Mesothelial cell of epicardium (in vitro differentiated cells): ENCODE measurements at regions not wholly inside any gene's neighbourhood (a gene's known extent, or its start where the extent isn't known, plus 50 kb on each side); places are given as distances from the start of the nearest gene placed in this dataset.

Experiments used
- DNase-seq, 2 experiments: peaks; one replicate each; pipeline ENCODE4 v3.0.0; 2021; ENCODE audit warnings: low spot score in 2 of 2; ENCODE audit not compliant: unreplicated experiment in 2 of 2
- H3K27ac Mint-ChIP-seq: 2 replicates; pipeline ENCODE4 v1.8.0; 2021; ENCODE audit warnings: mixed read lengths
- H3K27me3 Mint-ChIP-seq: 2 replicates; pipeline ENCODE4 v1.8.0; 2021; ENCODE audit warnings: low read depth, mixed read lengths
- H3K36me3 Mint-ChIP-seq: 2 replicates; pipeline ENCODE4 v1.8.0; 2021; ENCODE audit warnings: mixed read lengths
- H3K4me1 Mint-ChIP-seq: 2 replicates; pipeline ENCODE4 v1.8.0; 2021; ENCODE audit warnings: mixed read lengths
- H3K4me3 Mint-ChIP-seq: 2 replicates; pipeline ENCODE4 v1.8.0; 2021; ENCODE audit warnings: mild to moderate bottlenecking, moderate library complexity, mixed read lengths
- H3K9me3 Mint-ChIP-seq: 2 replicates; pipeline ENCODE4 v1.8.0; 2021; ENCODE audit warnings: mixed read lengths
- TF ChIP-seq, protein P1 (sequence below): fragments of 200-600 bp; sonication (generic); IDR thresholded peaks from one replicate; pipeline ENCODE4 v1.5.0; 2021; ENCODE audit warnings: antibody characterized with exemption; ENCODE audit not compliant: unreplicated experiment

DNA sequence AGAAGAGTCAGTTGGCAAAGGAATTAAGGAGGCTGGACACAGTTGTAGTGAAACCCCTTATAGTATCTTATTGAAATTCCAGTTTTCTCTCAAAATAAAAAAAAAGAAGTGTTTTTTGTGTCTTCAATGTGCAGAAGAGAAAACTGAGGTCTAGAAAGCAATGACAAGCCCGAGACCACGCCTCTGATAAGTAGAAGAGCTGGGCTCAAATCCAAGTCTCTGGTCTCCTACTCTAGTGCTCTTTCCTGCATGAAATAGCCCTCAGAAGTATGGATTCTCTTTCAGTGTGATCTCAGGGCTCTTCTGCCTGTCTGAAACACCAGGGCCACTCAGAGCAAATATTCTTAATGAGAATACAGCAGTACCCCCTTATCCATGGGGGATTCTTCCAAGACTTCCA lies 200.9 kb downstream of the KIF18A start:
- TF ChIP-seq, protein P1, sequence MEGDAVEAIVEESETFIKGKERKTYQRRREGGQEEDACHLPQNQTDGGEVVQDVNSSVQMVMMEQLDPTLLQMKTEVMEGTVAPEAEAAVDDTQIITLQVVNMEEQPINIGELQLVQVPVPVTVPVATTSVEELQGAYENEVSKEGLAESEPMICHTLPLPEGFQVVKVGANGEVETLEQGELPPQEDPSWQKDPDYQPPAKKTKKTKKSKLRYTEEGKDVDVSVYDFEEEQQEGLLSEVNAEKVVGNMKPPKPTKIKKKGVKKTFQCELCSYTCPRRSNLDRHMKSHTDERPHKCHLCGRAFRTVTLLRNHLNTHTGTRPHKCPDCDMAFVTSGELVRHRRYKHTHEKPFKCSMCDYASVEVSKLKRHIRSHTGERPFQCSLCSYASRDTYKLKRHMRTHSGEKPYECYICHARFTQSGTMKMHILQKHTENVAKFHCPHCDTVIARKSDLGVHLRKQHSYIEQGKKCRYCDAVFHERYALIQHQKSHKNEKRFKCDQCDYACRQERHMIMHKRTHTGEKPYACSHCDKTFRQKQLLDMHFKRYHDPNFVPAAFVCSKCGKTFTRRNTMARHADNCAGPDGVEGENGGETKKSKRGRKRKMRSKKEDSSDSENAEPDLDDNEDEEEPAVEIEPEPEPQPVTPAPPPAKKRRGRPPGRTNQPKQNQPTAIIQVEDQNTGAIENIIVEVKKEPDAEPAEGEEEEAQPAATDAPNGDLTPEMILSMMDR: no peak
- Mint-ChIP-seq H3K27me3 (peaks cover 14% of the 10 kb centered on the region), H3K9me3 (peaks cover 5% of the 10 kb centered on the region), H3K4me3 (no peak overlapping the region), H3K4me1 (no peaks in the 10 kb centered on the region), H3K27ac (no peak overlapping the region), H3K36me3 (no peaks in the 10 kb centered on the region)
- DNase-seq: no peak

DNA sequence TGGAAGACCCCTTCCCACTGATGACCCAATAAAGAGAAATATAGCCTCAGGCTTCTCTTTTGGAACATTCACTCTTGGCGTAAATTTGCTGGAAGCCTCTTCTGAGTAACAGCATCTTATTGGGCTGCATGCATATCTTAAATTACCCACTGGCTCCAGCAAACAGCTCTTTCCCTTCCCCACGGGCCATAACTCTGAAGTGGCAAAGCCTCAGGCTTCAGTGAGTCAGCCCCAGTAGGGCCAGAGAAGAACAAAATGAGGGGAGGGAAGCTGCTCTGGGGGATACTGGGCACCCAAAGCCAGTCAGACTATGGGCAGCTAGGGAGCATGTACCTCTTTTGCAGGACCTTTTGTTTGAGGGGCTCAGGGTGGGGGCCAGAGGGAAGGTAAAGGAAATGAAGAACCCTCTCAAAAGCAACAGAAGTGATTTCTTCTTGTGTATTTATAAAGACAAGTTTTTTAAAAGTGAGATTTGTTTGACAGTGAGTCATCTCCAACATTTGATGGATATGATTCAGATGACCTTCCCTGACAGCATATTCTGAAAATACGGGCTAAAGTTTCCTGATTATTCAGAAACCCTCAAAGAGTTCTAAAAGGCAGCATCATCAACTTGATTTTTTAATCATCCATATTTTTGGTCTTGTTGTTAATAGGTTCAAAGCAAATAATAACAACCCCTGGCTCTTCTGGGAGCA lies 203.4 kb downstream of the KIF18A start:
- Mint-ChIP-seq H3K27ac (no peak overlapping the region), H3K9me3 (peaks cover 5% of the 10 kb centered on the region), H3K4me3 (no peak overlapping the region), H3K4me1 (peaks cover 2% of the 10 kb centered on the region), H3K27me3 (peaks cover 10% of the 10 kb centered on the region), H3K36me3 (no peaks in the 10 kb centered on the region)
- TF ChIP-seq, protein P1: no peak
- DNase-seq: no peak

DNA sequence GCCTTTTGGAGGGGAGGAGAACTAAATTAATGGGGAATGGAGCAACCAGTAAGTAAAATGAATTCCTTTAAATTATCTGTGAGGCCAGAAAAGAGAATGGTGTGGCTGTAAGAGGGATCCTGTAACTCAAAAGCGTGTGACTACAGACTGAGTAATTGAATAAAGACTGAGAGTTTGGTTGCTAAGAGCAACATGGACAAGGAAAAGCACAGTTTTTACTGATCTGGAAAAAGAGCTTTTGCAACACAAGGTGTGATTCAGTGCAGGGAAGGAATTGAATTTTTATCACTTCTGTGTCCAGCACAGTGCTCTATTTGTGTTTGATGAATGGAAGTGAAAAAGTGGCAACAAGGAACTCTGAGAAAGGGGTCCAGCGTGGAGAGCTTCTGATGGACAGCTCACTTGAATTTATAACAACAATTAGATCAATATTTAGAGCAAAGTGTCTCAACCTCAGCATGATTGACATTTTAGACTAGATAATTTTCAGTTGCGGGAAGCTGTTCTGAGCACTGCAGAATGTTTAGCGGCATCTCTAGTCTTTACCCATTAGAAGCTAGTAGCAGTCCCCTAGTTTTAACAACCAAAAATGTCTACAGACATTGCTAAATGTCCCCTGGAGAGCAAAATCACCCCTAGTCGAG lies 202.8 kb upstream of the BDNF start:
- DNase-seq: no peak
- no peaks in the 10 kb centered on the region for H3K36me3 Mint-ChIP-seq
- H3K9me3 Mint-ChIP-seq: peaks cover 5% of the 10 kb centered on the region
- H3K4me1 Mint-ChIP-seq: peaks cover 2% of the 10 kb centered on the region
- H3K27me3 Mint-ChIP-seq: peaks cover 9% of the 10 kb centered on the region
- H3K4me3 Mint-ChIP-seq: no peak overlapping the region
- TF ChIP-seq, protein P1: no peak
- no peak overlapping the region for H3K27ac Mint-ChIP-seq

DNA sequence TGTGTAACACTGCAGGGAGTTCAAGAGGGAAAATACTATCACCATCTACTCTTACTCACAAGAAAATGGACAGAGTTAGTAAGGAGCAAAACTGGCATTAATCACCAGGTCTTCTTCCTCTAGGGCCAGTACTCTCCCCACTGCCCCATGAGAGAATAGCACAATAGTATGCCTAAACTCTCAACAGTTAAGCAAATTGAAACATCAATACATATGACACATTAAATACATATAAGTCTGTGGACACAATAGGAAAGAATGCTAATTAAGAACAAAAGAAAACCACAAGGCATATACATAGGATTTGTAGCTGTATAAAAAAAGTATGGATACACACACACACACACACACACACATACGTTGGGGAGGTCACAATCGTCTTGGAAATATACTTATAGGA lies 197.9 kb upstream of the BDNF start:
- Mint-ChIP-seq H3K27ac (no peak overlapping the region), H3K9me3 (no peaks in the 10 kb centered on the region), H3K36me3 (no peaks in the 10 kb centered on the region), H3K4me3 (no peak overlapping the region), H3K27me3 (peaks cover 4% of the 10 kb centered on the region), H3K4me1 (peaks cover 2% of the 10 kb centered on the region)
- no peak for DNase-seq
- TF ChIP-seq, protein P1: no peak

DNA sequence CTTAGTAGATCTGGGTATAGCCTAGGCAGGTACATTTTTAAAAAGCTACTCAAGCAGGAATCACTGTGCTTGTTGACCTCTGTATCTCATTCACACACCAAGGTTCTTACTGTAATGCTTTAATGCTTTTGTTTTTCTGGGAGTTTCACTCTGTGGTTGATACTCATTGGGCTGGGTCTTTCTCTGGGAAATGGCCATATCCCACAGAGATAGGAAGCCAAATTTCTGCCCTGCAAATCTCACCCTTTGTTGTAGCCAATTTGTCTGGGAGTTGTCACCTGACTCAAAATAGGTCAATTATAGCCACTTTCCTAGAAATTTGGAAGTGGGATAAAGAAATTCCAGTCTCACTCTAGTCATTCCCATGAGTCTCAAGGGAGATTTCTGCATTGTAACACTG lies 195.8 kb upstream of the BDNF start:
- no peak overlapping the region for H3K4me3 Mint-ChIP-seq
- H3K27me3 Mint-ChIP-seq: no peaks in the 10 kb centered on the region
- no peak overlapping the region for H3K27ac Mint-ChIP-seq
- H3K9me3 Mint-ChIP-seq: no peaks in the 10 kb centered on the region
- no peaks in the 10 kb centered on the region for H3K36me3 Mint-ChIP-seq
- no peak for DNase-seq
- no peaks in the 10 kb centered on the region for H3K4me1 Mint-ChIP-seq
- TF ChIP-seq, protein P1: no peak
